Thoracic aorta (tissue), 2 donors: ENCODE measurements at regions not wholly inside any gene's neighbourhood (a gene's known extent, or its start where the extent isn't known, plus 50 kb on each side); places are given as distances from the start of the nearest gene placed in this dataset.
A peak's percentile ranks its signal among the peaks of the same experiment; 100 is the strongest.
"Not testable (repeated sequence)": the region's sequence is repeated elsewhere in the genome, so short reads cannot be mapped to it uniquely, and the experiment has no call there.

ENCODE experiments used
- ATAC-seq: fragments of 150-250 bp; one replicate; pipeline ENCODE4 v1.8.0; 2017; ENCODE audit warnings: low read depth; ENCODE audit not compliant: insufficient number of reproducible peaks, low FRiP score
- DNase-seq: peaks from one replicate; pipeline ENCODE4 v3.0.0-alpha.2; 2020; ENCODE audit warnings: low spot score
- H3K27ac ChIP-seq, 2 donors: fragments of 200-600 bp; sonication (generic); 1 replicate in 1 of 2; 2 replicates in 1 of 2; pipeline ENCODE4 v1.5.1; 2016; ENCODE audit warnings: mild to moderate bottlenecking in 2 of 2, moderate library complexity in 2 of 2
- H3K27me3 ChIP-seq: fragments of 200-600 bp; sonication (generic); replicated peaks from 2 replicates; pipeline ENCODE4 v1.6.0; 2016; ENCODE audit warnings: mild to moderate bottlenecking; ENCODE audit not compliant: insufficient read depth
- H3K36me3 ChIP-seq: fragments of 200-600 bp; sonication (generic); one replicate; pipeline ENCODE4 v1.5.1; 2016
- H3K4me1 ChIP-seq, 2 donors: fragments of 200-600 bp; sonication (generic); 1 replicate in 1 of 2; 2 replicates in 1 of 2; pipeline versions ENCODE4 v1.5.1 to v1.6.0; 2016; ENCODE audit warnings: low read depth in 2 of 2, mild to moderate bottlenecking in 1 of 2; ENCODE audit not compliant: control insufficient read depth in 1 of 2
- H3K4me3 ChIP-seq: fragments of 200-600 bp; sonication (generic); 2 replicates; pipeline ENCODE4 v1.5.1; 2016; ENCODE audit warnings: mild to moderate bottlenecking
- H3K9me3 ChIP-seq: fragments of 200-600 bp; sonication (generic); 2 replicates; pipeline ENCODE4 v1.5.1; 2016
- TF ChIP-seq, protein P1 (sequence below): fragments of 200-600 bp; sonication (generic); IDR thresholded peaks from one replicate; pipeline ENCODE4 v1.5.1; 2019; ENCODE audit warnings: antibody characterized with exemption

DNA sequence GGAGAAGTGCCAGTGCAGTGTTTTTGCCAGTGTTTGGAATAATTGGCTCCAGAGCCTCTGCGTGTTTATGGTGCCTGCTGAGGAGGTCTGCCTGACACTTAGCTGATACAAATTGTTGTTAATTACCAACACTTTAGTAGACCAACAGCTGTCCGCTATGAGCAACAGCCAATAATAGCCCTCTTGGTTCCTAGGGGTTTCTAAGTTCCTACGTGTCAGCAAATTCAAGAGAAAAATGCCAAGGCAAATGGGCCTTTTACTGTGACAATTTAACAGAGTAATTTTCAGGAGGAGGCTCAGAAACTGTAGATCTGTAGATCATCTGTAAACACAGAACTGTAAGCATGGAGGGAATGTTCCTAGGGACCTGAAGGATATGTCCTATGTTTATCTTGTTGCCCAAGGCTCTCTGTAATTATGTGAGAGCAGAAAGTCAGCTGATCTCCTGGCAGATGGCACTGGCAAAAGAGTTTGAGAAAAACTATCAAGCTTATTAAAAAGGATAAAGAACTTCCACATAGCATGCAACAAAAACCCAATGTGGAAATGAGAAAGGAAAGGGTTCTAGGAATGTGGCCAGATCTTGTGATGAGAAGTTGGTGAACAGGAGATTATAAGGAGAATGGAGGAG is 157.7 kb downstream of the GJA1 start:
- Histone ChIP-seq H3K27me3 (no peaks in the 10 kb centered on the region), H3K27ac (peak overlapping the region in 1 of 2 donors; percentile 4), H3K9me3 (no peaks in the 10 kb centered on the region), H3K36me3 (no peaks in the 10 kb centered on the region), H3K4me1 (peaks cover 12 to 15% of the 10 kb centered on the region in 2 donors), H3K4me3 (no peak overlapping the region)
- ATAC-seq (no peak), DNase-seq (no peak)
- TF ChIP-seq, protein P1, sequence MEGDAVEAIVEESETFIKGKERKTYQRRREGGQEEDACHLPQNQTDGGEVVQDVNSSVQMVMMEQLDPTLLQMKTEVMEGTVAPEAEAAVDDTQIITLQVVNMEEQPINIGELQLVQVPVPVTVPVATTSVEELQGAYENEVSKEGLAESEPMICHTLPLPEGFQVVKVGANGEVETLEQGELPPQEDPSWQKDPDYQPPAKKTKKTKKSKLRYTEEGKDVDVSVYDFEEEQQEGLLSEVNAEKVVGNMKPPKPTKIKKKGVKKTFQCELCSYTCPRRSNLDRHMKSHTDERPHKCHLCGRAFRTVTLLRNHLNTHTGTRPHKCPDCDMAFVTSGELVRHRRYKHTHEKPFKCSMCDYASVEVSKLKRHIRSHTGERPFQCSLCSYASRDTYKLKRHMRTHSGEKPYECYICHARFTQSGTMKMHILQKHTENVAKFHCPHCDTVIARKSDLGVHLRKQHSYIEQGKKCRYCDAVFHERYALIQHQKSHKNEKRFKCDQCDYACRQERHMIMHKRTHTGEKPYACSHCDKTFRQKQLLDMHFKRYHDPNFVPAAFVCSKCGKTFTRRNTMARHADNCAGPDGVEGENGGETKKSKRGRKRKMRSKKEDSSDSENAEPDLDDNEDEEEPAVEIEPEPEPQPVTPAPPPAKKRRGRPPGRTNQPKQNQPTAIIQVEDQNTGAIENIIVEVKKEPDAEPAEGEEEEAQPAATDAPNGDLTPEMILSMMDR: no peak

DNA sequence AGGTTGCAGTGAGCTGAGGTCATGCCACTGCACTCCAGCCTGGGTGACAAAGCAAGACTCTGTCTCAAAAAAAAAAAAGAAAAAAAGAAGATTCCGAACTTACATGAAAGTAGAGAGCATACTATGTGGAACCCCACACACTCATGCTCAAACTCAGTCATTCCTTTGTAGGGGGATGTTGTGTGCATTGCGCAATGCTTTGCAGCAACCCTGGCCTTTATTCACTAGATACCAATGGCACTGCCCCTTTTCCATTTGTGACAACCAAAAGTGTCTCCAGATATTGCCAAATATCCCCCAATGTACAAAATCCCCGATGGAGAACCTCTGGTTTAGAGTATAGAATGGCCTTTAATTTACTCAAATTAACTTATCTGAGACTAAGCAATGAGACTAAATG is 158.6 kb downstream of the GJA1 start:
- ATAC-seq: no peak
- Histone ChIP-seq H3K36me3 (no peaks in the 10 kb centered on the region), H3K27ac (no peak overlapping the region), H3K4me3 (no peak overlapping the region), H3K9me3 (no peaks in the 10 kb centered on the region), H3K27me3 (no peaks in the 10 kb centered on the region), H3K4me1 (peaks cover 11 to 15% of the 10 kb centered on the region in 2 donors)
- TF ChIP-seq, protein P1: no peak
- DNase-seq: no peak

DNA sequence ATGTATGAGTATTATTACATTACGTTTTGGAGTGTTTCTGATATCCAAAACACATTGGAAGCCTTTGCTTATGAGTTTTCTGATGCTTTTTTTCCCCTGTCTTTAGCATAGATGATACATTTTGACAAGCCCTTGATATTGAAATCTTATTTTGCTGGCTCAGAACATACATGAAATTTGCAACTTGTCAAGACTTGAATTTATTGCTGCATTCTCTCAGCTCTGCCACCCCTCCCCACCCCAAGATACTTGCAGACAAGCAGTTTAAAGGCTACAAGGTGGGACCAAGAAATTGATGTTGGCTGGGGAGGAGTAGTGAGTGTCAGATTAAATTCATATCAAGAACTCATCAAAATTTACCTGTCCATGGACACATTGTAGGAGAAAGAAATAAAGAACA is 160.2 kb downstream of the GJA1 start:
- Histone ChIP-seq H3K36me3 (no peaks in the 10 kb centered on the region), H3K27ac (no peak overlapping the region), H3K4me3 (no peak overlapping the region), H3K27me3 (no peaks in the 10 kb centered on the region), H3K9me3 (no peaks in the 10 kb centered on the region), H3K4me1 (peaks cover 4 to 15% of the 10 kb centered on the region in 2 donors)
- no peak for ATAC-seq
- TF ChIP-seq, protein P1: no peak
- DNase-seq: no peak

DNA sequence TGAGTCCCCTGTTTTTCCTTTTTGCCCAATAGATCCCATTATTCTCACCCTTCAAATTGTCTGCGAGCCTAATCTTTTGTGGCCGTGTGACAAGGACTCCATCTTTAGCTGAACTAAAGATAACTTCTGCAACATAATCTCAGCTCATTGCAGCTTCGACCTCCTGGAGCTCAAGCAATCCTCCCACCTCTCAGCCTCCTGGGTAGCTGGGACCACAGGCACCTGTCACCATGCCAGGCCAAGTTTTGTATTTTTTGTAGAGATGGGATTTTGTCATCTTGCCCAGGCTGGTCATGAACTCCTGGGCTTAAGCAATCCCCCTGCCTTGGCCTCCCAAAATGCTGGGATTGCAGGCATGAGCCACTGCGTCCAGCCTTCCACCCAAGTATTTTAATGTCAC is 161.0 kb downstream of the GJA1 start:
- no peak for ATAC-seq
- H3K36me3 ChIP-seq: no peaks in the 10 kb centered on the region

DNA sequence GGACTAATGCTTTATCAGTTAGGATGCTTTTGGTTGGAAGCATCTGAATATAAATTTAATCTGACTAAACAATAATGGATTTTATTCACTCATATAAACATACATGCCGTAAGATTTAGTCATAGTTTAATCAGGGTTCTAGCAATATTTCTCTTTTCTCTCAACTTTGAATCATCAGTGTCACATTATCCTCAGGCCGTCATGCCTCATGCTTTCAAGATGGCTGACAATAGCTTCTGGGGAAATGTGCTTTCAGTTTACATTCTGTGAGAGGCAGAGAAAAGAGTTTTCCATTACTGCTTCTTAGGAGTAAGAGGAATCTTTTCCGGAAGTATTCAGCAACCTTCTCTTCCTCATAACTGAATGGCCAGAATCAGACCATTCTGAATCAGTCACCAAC is 162.2 kb downstream of the GJA1 start:
- DNase-seq: no peak
- H3K4me1 ChIP-seq: peaks cover 4 to 5% of the 10 kb centered on the region in 2 donors
- no peaks in the 10 kb centered on the region for H3K27me3 ChIP-seq
- H3K9me3 ChIP-seq: no peaks in the 10 kb centered on the region
- H3K4me3 ChIP-seq: no peak overlapping the region
- TF ChIP-seq, protein P1: no peak
- no peak for ATAC-seq
- H3K36me3 ChIP-seq: no peaks in the 10 kb centered on the region
- H3K27ac ChIP-seq: no peak overlapping the region

More for the DNA sequence above, 161.0 kb downstream of the GJA1 start:
- Histone ChIP-seq H3K4me1 (peaks cover 4 to 15% of the 10 kb centered on the region in 2 donors), H3K27ac (no peak overlapping the region), H3K9me3 (no peaks in the 10 kb centered on the region), H3K27me3 (no peaks in the 10 kb centered on the region), H3K4me3 (no peak overlapping the region)
- no peak for DNase-seq
- TF ChIP-seq, protein P1: no peak

DNA sequence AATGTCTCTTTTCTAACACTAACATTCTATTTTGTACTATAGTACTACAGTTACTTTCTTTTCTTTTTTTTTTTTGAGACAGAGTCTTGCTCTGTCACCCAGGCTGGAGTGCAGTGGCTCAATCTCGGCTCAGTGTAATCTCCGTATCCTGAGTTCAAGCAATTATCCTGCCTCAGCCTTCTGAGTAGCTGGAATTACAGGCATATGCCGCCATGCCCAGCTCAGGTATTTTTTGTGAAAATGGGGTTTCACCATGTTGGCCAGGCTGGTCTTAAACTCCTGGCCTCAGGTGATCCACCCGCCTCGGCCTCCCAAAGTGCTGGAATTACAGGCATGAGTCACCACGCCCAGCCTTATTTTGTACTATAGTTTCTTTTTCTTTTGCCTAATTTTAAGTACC is 163.9 kb downstream of the GJA1 start:
- not testable (repeated sequence) for H3K27ac ChIP-seq, H3K36me3 ChIP-seq, H3K4me3 ChIP-seq, H3K4me1 ChIP-seq, DNase-seq, H3K9me3 ChIP-seq, ATAC-seq, H3K27me3 ChIP-seq
